HG03354 (cell line): ENCODE measurements at regions not wholly inside any gene's neighbourhood (a gene's known extent, or its start where the extent isn't known, plus 50 kb on each side); places are given as distances from the start of the nearest gene placed in this dataset.

Source experiments
- ATAC-seq: cut with Tn5 transposase; IDR thresholded peaks from one replicate; pipeline ENCODE4 v1.9.1; 2021; ENCODE audit warnings: mild to moderate bottlenecking; ENCODE audit not compliant: unreplicated experiment, poor library complexity, severe bottlenecking

- ATAC-seq = no peak
Observed at GRCh38 chr10:91123261-91123660, 97.2 kb upstream of the PCGF5 start.

GRCh38 chr10:91124016-91124415 lies 96.4 kb upstream of the PCGF5 start:
- no peak for ATAC-seq

GRCh38 chr10:91126471-91126870 lies 94.0 kb upstream of the PCGF5 start:
- ATAC-seq = no peak

GRCh38 chr10:91127341-91128082 lies 93.0 kb upstream of the PCGF5 start:
- ATAC-seq = no peak

- no peak for ATAC-seq
Observed at GRCh38 chr10:91135113-91135512, 85.3 kb upstream of the PCGF5 start.

GRCh38 chr10:91137011-91137643 lies 83.3 kb upstream of the PCGF5 start:
- ATAC-seq = no peak

GRCh38 chr10:91137822-91138221 lies 82.6 kb upstream of the PCGF5 start:
- ATAC-seq = no peak

- no peak for ATAC-seq
Observed at GRCh38 chr10:91140995-91141549, 79.4 kb upstream of the PCGF5 start.

- no peak for ATAC-seq
Observed at GRCh38 chr10:91144961-91145360, 75.5 kb upstream of the PCGF5 start.

- ATAC-seq = no peak
Observed at GRCh38 chr10:91146146-91146545, 74.3 kb upstream of the PCGF5 start.

- ATAC-seq = no peak
Observed at GRCh38 chr10:91149550-91149949, 70.9 kb upstream of the PCGF5 start.

GRCh38 chr10:91150631-91151030 lies 69.8 kb upstream of the PCGF5 start:
- ATAC-seq = no peak

GRCh38 chr10:91153508-91153907 lies 67.0 kb upstream of the PCGF5 start:
- no peak for ATAC-seq

- ATAC-seq = no peak
Observed at GRCh38 chr10:91154842-91155241, 65.6 kb upstream of the PCGF5 start.

GRCh38 chr10:91156196-91156595 lies 64.3 kb upstream of the PCGF5 start:
- no peak for ATAC-seq

- ATAC-seq = no peak
Observed at GRCh38 chr10:91159254-91159783, 61.1 kb upstream of the PCGF5 start.

GRCh38 chr10:91162050-91162494 lies 58.4 kb upstream of the PCGF5 start:
- ATAC-seq = no peak

- ATAC-seq = peak; percentile 60
Observed at GRCh38 chr10:91162495-91163268, 57.8 kb upstream of the PCGF5 start.

- ATAC-seq = peak; percentile 59
Observed at GRCh38 chr10:91163269-91163868, 57.1 kb upstream of the PCGF5 start.
